ENCODE measurements at regions not wholly inside any gene's neighbourhood (a gene's known extent, or its start where the extent isn't known, plus 50 kb on each side); places are given as distances from the start of the nearest gene placed in this dataset.

DNA sequence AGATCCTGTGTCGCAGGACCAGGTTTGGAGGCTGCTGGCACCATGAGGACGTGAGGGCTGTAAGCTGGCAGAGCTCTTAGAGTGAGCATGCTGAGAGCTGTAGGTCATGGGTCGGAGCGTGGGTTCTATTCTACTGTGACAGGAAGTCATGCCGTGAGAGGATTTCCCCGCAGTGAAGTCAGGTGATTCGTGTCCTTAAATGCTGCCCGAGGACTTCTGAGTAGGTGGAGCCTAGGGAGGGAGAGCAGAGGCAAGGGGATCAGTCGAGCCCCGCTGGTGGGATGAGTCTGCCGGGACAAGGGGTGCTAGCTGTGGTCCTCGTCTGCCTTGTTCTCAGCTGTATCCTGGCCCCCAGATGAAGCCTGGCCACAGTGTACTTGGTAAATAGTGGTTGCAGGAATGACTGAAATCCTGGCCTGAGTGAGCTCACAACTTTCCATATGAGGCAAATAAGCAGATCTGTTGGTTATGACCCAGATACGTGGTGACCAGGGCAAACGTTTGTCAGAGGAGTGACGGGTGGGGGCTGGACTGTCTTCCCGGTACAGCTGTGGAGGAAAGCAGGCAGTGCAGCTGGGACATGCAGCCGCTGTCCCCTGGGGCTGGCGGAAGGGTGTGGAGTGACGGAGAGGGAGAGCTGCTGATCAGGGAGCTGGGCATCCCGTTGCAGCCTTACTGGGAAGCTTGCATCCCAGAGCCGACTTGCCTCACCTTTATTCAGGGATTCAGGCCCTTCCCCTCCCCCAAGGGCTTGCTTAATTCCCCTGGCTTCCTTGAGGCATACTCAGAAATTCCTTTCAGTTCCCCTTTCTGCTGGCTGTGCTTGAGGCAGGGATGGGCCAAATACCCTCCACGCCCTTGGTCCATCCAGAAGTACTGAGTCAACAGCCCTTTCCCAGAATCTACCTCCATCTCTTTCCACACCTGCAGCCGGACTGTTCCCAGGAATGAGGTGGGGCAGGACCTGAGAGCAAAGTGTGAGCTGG, 250.9 kb upstream of the RREB1 start:
- Histone ChIP-seq H3K4me3 (no peak overlapping the region), H3K9me3 (ENCODE audit: control insufficient read depth in 4 of 4, insufficient read depth in 3 of 4, low read length in 3 of 4) (no peaks in the 10 kb centered on the region), H3K4me1 (ENCODE audit: control insufficient read depth in 5 of 5, insufficient read depth in 5 of 5, low read length in 5 of 5) (peaks cover 0 to 17% (median 9%) of the 10 kb centered on the region in 5 donors), H3K27ac (ENCODE audit: low read depth in 1 of 2, low read length in 1 of 2) (peak overlapping the region in 1 of 2 donors; percentile 93), H3K9ac (ENCODE audit: insufficient read depth in 1 of 2, low read length in 2 of 2) (peak overlapping the region in 1 of 2 donors; percentile 7), H3K27me3 (ENCODE audit: control insufficient read depth in 3 of 3, insufficient read depth in 3 of 3, low read length in 2 of 3) (no peaks in the 10 kb centered on the region), H3K36me3 (ENCODE audit: control insufficient read depth in 4 of 4, insufficient read depth in 4 of 4, low read length in 4 of 4) (no peaks in the 10 kb centered on the region)
- ATAC-seq (ENCODE audit: insufficient read depth, low FRiP score), result peak; percentile 92
- WGBS, 2 donors, result 15 to 21% methylated on average over 23 of the region's 23 CpGs
- TF ChIP-seq, protein P1, sequence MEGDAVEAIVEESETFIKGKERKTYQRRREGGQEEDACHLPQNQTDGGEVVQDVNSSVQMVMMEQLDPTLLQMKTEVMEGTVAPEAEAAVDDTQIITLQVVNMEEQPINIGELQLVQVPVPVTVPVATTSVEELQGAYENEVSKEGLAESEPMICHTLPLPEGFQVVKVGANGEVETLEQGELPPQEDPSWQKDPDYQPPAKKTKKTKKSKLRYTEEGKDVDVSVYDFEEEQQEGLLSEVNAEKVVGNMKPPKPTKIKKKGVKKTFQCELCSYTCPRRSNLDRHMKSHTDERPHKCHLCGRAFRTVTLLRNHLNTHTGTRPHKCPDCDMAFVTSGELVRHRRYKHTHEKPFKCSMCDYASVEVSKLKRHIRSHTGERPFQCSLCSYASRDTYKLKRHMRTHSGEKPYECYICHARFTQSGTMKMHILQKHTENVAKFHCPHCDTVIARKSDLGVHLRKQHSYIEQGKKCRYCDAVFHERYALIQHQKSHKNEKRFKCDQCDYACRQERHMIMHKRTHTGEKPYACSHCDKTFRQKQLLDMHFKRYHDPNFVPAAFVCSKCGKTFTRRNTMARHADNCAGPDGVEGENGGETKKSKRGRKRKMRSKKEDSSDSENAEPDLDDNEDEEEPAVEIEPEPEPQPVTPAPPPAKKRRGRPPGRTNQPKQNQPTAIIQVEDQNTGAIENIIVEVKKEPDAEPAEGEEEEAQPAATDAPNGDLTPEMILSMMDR (IDR thresholded peaks at IDR 0.05; ENCODE audit: control extremely low read depth, extremely low read depth), result no peak
- peak; percentile 50 to 51 (median 50) for DNase-seq

GRCh38 chr6:6857528-6857927, 250.2 kb upstream of the RREB1 start:
- DNase-seq (no peak), ATAC-seq (ENCODE audit: insufficient read depth, low FRiP score) (no peak)
- H3K9ac ChIP-seq (ENCODE audit: insufficient read depth in 1 of 2, low read length in 2 of 2), result no peak overlapping the region
- no peaks in the 10 kb centered on the region for H3K36me3 ChIP-seq (ENCODE audit: control insufficient read depth in 4 of 4, insufficient read depth in 4 of 4, low read length in 4 of 4)
- no peaks in the 10 kb centered on the region for H3K27me3 ChIP-seq (ENCODE audit: control insufficient read depth in 3 of 3, insufficient read depth in 3 of 3, low read length in 2 of 3)
- 67 to 80% methylated on average over 5 of the region's 5 CpGs for WGBS, 2 donors
- TF ChIP-seq, protein P1 (IDR thresholded peaks at IDR 0.05; ENCODE audit: control extremely low read depth, extremely low read depth), result no peak
- H3K4me3 ChIP-seq, result no peak overlapping the region
- H3K4me1 ChIP-seq (ENCODE audit: control insufficient read depth in 5 of 5, insufficient read depth in 5 of 5, low read length in 5 of 5), result peaks cover 0 to 17% (median 9%) of the 10 kb centered on the region in 5 donors
- peak overlapping the region in 1 of 2 donors; percentile 93 for H3K27ac ChIP-seq (ENCODE audit: low read depth in 1 of 2, low read length in 1 of 2)
- H3K9me3 ChIP-seq (ENCODE audit: control insufficient read depth in 4 of 4, insufficient read depth in 3 of 4, low read length in 3 of 4), result no peaks in the 10 kb centered on the region

DNA sequence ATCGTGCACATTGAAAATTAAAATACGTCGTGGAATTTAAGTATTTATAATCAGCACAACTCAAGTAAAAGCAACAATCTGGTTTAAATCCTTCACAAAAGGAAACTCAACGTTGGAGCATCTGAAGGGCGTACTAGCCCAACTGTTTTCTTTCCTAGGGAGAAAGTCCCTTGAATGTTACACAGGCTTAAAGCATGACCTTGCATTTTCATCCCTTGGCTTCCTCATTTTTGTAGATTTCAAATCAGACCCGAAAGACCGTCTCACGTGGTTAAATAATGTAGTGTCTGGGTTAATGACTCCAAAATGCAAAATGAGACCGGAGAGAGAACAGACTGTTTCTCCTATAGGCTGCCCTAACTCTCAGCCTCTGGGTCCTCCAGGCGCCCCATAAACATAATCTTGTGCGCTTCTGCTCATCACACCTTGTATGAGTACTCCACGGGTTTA, 249.2 kb upstream of the RREB1 start:
- H3K9me3 ChIP-seq (ENCODE audit: control insufficient read depth in 4 of 4, insufficient read depth in 3 of 4, low read length in 3 of 4), result no peaks in the 10 kb centered on the region
- H3K27me3 ChIP-seq (ENCODE audit: control insufficient read depth in 3 of 3, insufficient read depth in 3 of 3, low read length in 2 of 3), result no peaks in the 10 kb centered on the region
- H3K36me3 ChIP-seq (ENCODE audit: control insufficient read depth in 4 of 4, insufficient read depth in 4 of 4, low read length in 4 of 4), result no peaks in the 10 kb centered on the region
- no peak overlapping the region for H3K4me3 ChIP-seq
- TF ChIP-seq, protein P1 (IDR thresholded peaks at IDR 0.05; ENCODE audit: control extremely low read depth, extremely low read depth), result no peak
- ATAC-seq (ENCODE audit: insufficient read depth, low FRiP score) (no peak), DNase-seq (peak in 1 of 3 donors; percentile 26)
- 54 to 71% methylated on average over 12 of the region's 12 CpGs for WGBS, 2 donors
- peaks cover 0 to 17% (median 9%) of the 10 kb centered on the region in 5 donors for H3K4me1 ChIP-seq (ENCODE audit: control insufficient read depth in 5 of 5, insufficient read depth in 5 of 5, low read length in 5 of 5)
- H3K9ac ChIP-seq (ENCODE audit: insufficient read depth in 1 of 2, low read length in 2 of 2), result no peak overlapping the region
- H3K27ac ChIP-seq (ENCODE audit: low read depth in 1 of 2, low read length in 1 of 2), result no peak overlapping the region

Measured in lung (tissue), 11 donors.